ENCODE measurements at regions not wholly inside any gene's neighbourhood (a gene's known extent, or its start where the extent isn't known, plus 50 kb on each side); places are given as distances from the start of the nearest gene placed in this dataset.

- H3K27me3 ChIP-seq (ENCODE audit: control insufficient read depth, insufficient read depth, low read length): no peaks in the 10 kb centered on the region
- no peak for TF ChIP-seq CTCF (IDR thresholded peaks at IDR 0.05; ENCODE audit: insufficient read depth, low read depth, low read length)
- POLR2A ChIA-PET: no interaction called here
- no peak overlapping the region for H3K4me3 ChIP-seq (ENCODE audit: low read depth, low read length)
- no peak for DNase-seq (ENCODE audit: low read depth)
- H3K36me3 ChIP-seq (ENCODE audit: control insufficient read depth, insufficient read depth, low read length): no peaks in the 10 kb centered on the region
- CTCF ChIA-PET: no interaction called here
Measured at GRCh38 chr2:221225752-221226151, 346.4 kb downstream of the EPHA4 start.

- ChIA-PET CTCF (no interaction called here), POLR2A (no interaction called here)
- H3K4me3 ChIP-seq (ENCODE audit: low read depth, low read length): no peak overlapping the region
- no peaks in the 10 kb centered on the region for H3K36me3 ChIP-seq (ENCODE audit: control insufficient read depth, insufficient read depth, low read length)
- no peak for TF ChIP-seq CTCF (IDR thresholded peaks at IDR 0.05; ENCODE audit: insufficient read depth, low read depth, low read length)
- H3K27me3 ChIP-seq (ENCODE audit: control insufficient read depth, insufficient read depth, low read length): no peaks in the 10 kb centered on the region
- DNase-seq (ENCODE audit: low read depth): no peak
Measured at GRCh38 chr2:221228214-221228769, 343.8 kb downstream of the EPHA4 start.

GRCh38 chr2:221229099-221229498 lies 343.0 kb downstream of the EPHA4 start:
- Histone ChIP-seq H3K36me3 (ENCODE audit: control insufficient read depth, insufficient read depth, low read length) (no peaks in the 10 kb centered on the region), H3K4me3 (ENCODE audit: low read depth, low read length) (no peak overlapping the region), H3K27me3 (ENCODE audit: control insufficient read depth, insufficient read depth, low read length) (no peaks in the 10 kb centered on the region)
- TF ChIP-seq CTCF (IDR thresholded peaks at IDR 0.05; ENCODE audit: insufficient read depth, low read depth, low read length): no peak
- DNase-seq (ENCODE audit: low read depth): no peak
- POLR2A ChIA-PET: no interaction called here
- CTCF ChIA-PET: no interaction called here

GRCh38 chr2:221231511-221231910 lies 340.6 kb downstream of the EPHA4 start:
- Histone ChIP-seq H3K27me3 (ENCODE audit: control insufficient read depth, insufficient read depth, low read length) (no peaks in the 10 kb centered on the region), H3K4me3 (ENCODE audit: low read depth, low read length) (no peak overlapping the region), H3K36me3 (ENCODE audit: control insufficient read depth, insufficient read depth, low read length) (no peaks in the 10 kb centered on the region)
- DNase-seq (ENCODE audit: low read depth): no peak
- TF ChIP-seq CTCF (IDR thresholded peaks at IDR 0.05; ENCODE audit: insufficient read depth, low read depth, low read length): no peak
- CTCF ChIA-PET: interaction anchor here (1.0 kb wide), 1 partner anchor 32 kb away, joined by 3 read pairs; no protein-coding TSS in a partner anchor
- POLR2A ChIA-PET: no interaction called here

- ChIA-PET CTCF (no interaction called here), POLR2A (no interaction called here)
- Histone ChIP-seq H3K4me3 (ENCODE audit: low read depth, low read length) (no peak overlapping the region), H3K27me3 (ENCODE audit: control insufficient read depth, insufficient read depth, low read length) (no peaks in the 10 kb centered on the region), H3K36me3 (ENCODE audit: control insufficient read depth, insufficient read depth, low read length) (no peaks in the 10 kb centered on the region)
- DNase-seq (ENCODE audit: low read depth): no peak
- TF ChIP-seq CTCF (IDR thresholded peaks at IDR 0.05; ENCODE audit: insufficient read depth, low read depth, low read length): no peak
Measured at GRCh38 chr2:221235941-221236340, 336.2 kb downstream of the EPHA4 start.
